Omental fat pad (tissue), 3 donors: ENCODE measurements at regions not wholly inside any gene's neighbourhood (a gene's known extent, or its start where the extent isn't known, plus 50 kb on each side); places are given as distances from the start of the nearest gene placed in this dataset.

ENCODE experiments used
- ATAC-seq: fragments of 150-250 bp; one replicate; pipeline ENCODE4 v1.9.1; 2016; ENCODE audit warnings: mild to moderate bottlenecking, moderate library complexity; ENCODE audit not compliant: low FRiP score
- DNase-seq: peaks from one replicate; pipeline ENCODE4 v3.0.0-alpha.2; 2019; ENCODE audit warnings: low spot score
- CTCF ChIP-seq, 3 donors: fragments of 450-650 bp; IDR thresholded peaks; one replicate each; pipeline ENCODE4 v1.5.1; 2016 to 2017; ENCODE audit warnings: antibody characterized with exemption in 3 of 3, mild to moderate bottlenecking in 3 of 3, moderate library complexity in 2 of 3

DNA sequence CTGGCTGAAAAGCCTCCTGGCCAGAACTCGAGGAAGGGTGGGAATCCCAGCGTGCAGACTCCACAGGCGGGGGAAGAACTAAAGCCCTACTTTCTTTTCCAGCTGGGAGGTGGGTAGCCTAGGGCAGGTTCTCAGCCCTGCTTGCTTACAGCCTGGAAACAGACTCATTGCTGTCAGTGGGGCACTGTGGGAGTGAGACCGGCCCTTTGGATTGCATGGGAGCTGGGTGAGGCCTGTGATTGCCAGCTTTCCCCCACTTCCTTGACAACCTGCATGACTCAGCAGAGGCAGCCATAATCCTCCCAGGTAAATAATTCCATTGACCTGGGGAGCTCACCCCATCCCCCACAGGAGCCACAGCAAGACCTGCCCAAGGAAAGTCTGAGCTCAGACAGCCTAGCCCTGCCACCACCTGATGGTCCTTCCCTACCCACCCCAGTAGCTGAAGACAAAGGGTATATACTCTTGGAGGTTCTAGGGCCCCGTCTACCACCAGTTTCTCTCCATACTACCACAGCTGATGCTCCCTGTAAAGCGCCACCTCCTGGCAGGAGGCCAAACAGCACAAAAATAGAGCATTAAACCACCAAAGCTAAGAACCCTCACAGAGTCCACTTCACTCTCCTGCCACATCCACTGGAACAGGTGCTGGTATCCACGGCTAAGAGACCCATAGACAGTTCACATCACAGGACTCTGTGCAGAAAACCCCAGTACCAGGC, 294.1 kb downstream of the SEC23A start:
- TF ChIP-seq CTCF (IDR thresholded peaks at IDR 0.05), result no peak
- DNase-seq (no peak), ATAC-seq (no peak)

DNA sequence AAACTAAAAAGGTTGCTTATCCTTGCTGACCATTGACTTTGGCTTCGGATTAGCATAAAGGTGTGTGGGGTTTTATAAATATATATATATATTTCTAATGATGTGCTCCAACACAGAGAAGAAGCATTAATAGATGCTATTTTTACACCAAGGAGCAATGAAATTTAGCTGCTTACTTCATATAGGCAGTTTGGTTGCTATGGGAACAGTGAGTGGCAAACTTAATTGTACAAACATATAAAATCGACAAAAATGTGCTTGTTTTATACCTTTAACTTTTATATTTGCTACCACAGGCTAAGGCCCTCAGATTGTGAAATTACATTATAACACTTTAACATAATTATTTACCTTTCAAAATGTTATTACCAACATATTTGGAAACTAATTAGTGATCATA, 303.4 kb downstream of the SEC23A start:
- TF ChIP-seq CTCF (IDR thresholded peaks at IDR 0.05), result no peak
- no peak for DNase-seq
- ATAC-seq, result no peak

DNA sequence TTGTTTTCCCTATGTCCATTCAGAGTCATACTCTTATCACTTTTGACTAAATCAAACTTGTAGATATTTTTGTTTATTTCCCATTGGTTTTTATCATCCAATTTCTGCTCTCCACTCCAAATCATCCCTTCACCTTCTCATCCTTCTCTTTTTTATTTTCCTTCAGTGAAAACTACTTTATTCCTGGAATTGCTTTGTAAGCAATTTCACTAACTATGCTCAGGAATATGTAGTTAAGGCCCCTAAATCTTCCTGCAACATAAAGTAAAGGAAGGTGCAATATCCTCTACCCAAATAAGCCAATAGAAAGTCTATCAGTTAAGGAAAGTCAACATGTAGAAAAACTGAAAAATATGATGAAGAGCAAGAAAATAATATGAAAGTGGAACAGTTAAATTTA, 308.4 kb downstream of the SEC23A start:
- ATAC-seq (no peak), DNase-seq (no peak)
- no peak for TF ChIP-seq CTCF (IDR thresholded peaks at IDR 0.05)

GRCh38 chr14:38791862-38792261, 311.2 kb downstream of the SEC23A start:
- DNase-seq (no peak), ATAC-seq (no peak)
- TF ChIP-seq CTCF (IDR thresholded peaks at IDR 0.05), result no peak

DNA sequence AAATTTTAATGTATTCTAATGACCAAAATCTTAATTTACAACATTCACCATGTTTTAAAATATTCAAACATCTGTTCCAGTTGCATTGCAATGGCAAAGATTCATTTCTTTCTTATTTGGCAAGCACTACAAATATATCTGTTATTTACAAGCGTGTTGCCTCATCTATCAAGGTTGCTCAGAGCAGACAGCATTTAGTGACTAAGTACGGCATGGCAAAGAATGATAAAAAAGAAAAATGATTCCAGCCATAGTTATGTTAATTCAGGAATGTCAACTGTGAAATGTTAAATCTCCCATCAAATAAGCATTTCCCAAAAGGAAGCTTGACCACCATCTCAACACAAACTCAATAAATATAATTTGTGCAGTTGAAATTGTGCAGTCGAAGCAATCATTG, 312.1 kb downstream of the SEC23A start:
- no peak for ATAC-seq
- DNase-seq, result no peak
- TF ChIP-seq CTCF (IDR thresholded peaks at IDR 0.05), result no peak

- ATAC-seq (no peak), DNase-seq (no peak)
- TF ChIP-seq CTCF (IDR thresholded peaks at IDR 0.05), result no peak
These were observed 313.2 kb downstream of the SEC23A start for GRCh38 chr14:38789805-38790204.

GRCh38 chr14:38788060-38788459, 315.0 kb downstream of the SEC23A start:
- DNase-seq, result no peak
- ATAC-seq, result no peak
- no peak for TF ChIP-seq CTCF (IDR thresholded peaks at IDR 0.05)
